ENCODE measurements at regions not wholly inside any gene's neighbourhood (a gene's known extent, or its start where the extent isn't known, plus 50 kb on each side); places are given as distances from the start of the nearest gene placed in this dataset.

GRCh38 chr2:5799348-5799747, 107.2 kb downstream of the SOX11 start:
- no peak for TF ChIP-seq CTCF (conservative IDR thresholded peaks at IDR 0.05; ENCODE audit: low read length)
- no peak for TF ChIP-seq EZH2phosphoT487 (IDR thresholded peaks at IDR 0.05; ENCODE audit: borderline replicate concordance)

All from Loucy (cell line).